Osteoblast (primary cell): ENCODE measurements at regions not wholly inside any gene's neighbourhood (a gene's known extent, or its start where the extent isn't known, plus 50 kb on each side); places are given as distances from the start of the nearest gene placed in this dataset.
"Not testable (repeated sequence)": the region's sequence is repeated elsewhere in the genome, so short reads cannot be mapped to it uniquely, and the experiment has no call there.

Experiments used
- DNase-seq: peaks from one replicate; pipeline ENCODE4 v3.0.0; 2011; ENCODE audit warnings: low spot score, mixed read lengths; ENCODE audit not compliant: insufficient read length; ENCODE audit errors: missing footprints
- H2AFZ ChIP-seq: 2 replicates; pipeline ENCODE4 v1.6.0; 2011; ENCODE audit warnings: mild to moderate bottlenecking, low read length
- H3K27ac ChIP-seq: 2 replicates; pipeline ENCODE4 v1.5.1; 2011; ENCODE audit warnings: mild to moderate bottlenecking, low read depth, low read length, moderate library complexity
- H3K27me3 ChIP-seq: 2 replicates; pipeline ENCODE4 v1.6.0; 2012; ENCODE audit warnings: mild to moderate bottlenecking, control low read depth, inconsistent platforms, low read length, moderate library complexity; ENCODE audit not compliant: insufficient read depth
- H3K36me3 ChIP-seq: 2 replicates; pipeline ENCODE4 v1.5.1; 2011; ENCODE audit warnings: mild to moderate bottlenecking, low read length, control low read depth, moderate library complexity; ENCODE audit not compliant: insufficient read depth
- H3K4me1 ChIP-seq: 2 replicates; pipeline ENCODE4 v1.5.1; 2011; ENCODE audit warnings: mild to moderate bottlenecking, low read length, control low read depth, moderate library complexity; ENCODE audit not compliant: insufficient read depth
- H3K4me2 ChIP-seq: 2 replicates; pipeline ENCODE4 v1.6.0; 2011; ENCODE audit warnings: mild to moderate bottlenecking, low read length; ENCODE audit not compliant: insufficient read depth
- H3K4me3 ChIP-seq: fragments of 200-600 bp; sonication (generic); 3 replicates; pipeline ENCODE4 v1.5.1; 2012; ENCODE audit warnings: mild to moderate bottlenecking, low read length, inconsistent platforms; ENCODE audit not compliant: insufficient read depth
- H3K79me2 ChIP-seq: 2 replicates; pipeline ENCODE4 v1.6.0; 2012; ENCODE audit warnings: mild to moderate bottlenecking, low read length, control low read depth, inconsistent platforms; ENCODE audit not compliant: insufficient read depth
- H3K9me3 ChIP-seq: 2 replicates; pipeline ENCODE4 v1.5.1; 2011; ENCODE audit warnings: low read depth, low read length, control low read depth
- H4K20me1 ChIP-seq: 2 replicates; pipeline ENCODE4 v1.6.0; 2012; ENCODE audit warnings: mild to moderate bottlenecking, low read length, control low read depth; ENCODE audit not compliant: insufficient read depth
- CTCF ChIP-seq: IDR thresholded peaks from 2 replicates; pipeline ENCODE4 v1.5.1; 2011; ENCODE audit warnings: mild to moderate bottlenecking, low read depth, low read length, moderate library complexity; ENCODE audit errors: extremely low read depth

- no peak overlapping the region for H3K27ac ChIP-seq
- H3K4me1 ChIP-seq, result no peaks in the 10 kb centered on the region
- no peaks in the 10 kb centered on the region for H3K79me2 ChIP-seq
- no peak for TF ChIP-seq CTCF
- H3K4me2 ChIP-seq, result no peak overlapping the region
- no peak for DNase-seq
- no peaks in the 10 kb centered on the region for H3K36me3 ChIP-seq
- no peaks in the 10 kb centered on the region for H4K20me1 ChIP-seq
- H3K9me3 ChIP-seq, result no peaks in the 10 kb centered on the region
- H3K4me3 ChIP-seq, result no peak overlapping the region
- H2AFZ ChIP-seq, result no peak overlapping the region
- H3K27me3 ChIP-seq, result no peaks in the 10 kb centered on the region
These were observed 452.7 kb upstream of the ADGRB3 start for GRCh38 chr6:68182386-68182785.

GRCh38 chr6:68181027-68181426, 454.1 kb upstream of the ADGRB3 start:
- H3K9me3 ChIP-seq, H3K27me3 ChIP-seq, H3K4me3 ChIP-seq, H4K20me1 ChIP-seq, H2AFZ ChIP-seq, H3K36me3 ChIP-seq, H3K4me2 ChIP-seq, H3K27ac ChIP-seq, H3K79me2 ChIP-seq, DNase-seq, H3K4me1 ChIP-seq: not testable (repeated sequence)

- Histone ChIP-seq H3K79me2 (no peaks in the 10 kb centered on the region), H3K9me3 (no peaks in the 10 kb centered on the region), H3K4me2 (no peak overlapping the region), H4K20me1 (no peaks in the 10 kb centered on the region), H3K27ac (no peak overlapping the region), H3K36me3 (no peaks in the 10 kb centered on the region), H2AFZ (no peak overlapping the region), H3K27me3 (no peaks in the 10 kb centered on the region), H3K4me1 (no peaks in the 10 kb centered on the region), H3K4me3 (no peak overlapping the region)
- no peak for TF ChIP-seq CTCF
- no peak for DNase-seq
These were observed 461.5 kb upstream of the ADGRB3 start for GRCh38 chr6:68173616-68174015.

GRCh38 chr6:68169922-68170321, 465.2 kb upstream of the ADGRB3 start:
- no peaks in the 10 kb centered on the region for H4K20me1 ChIP-seq
- no peak for TF ChIP-seq CTCF
- H3K79me2 ChIP-seq, result no peaks in the 10 kb centered on the region
- no peaks in the 10 kb centered on the region for H3K36me3 ChIP-seq
- H3K4me3 ChIP-seq, result no peak overlapping the region
- no peaks in the 10 kb centered on the region for H3K4me1 ChIP-seq
- H3K27ac ChIP-seq, result no peak overlapping the region
- H3K9me3 ChIP-seq, result no peaks in the 10 kb centered on the region
- H3K27me3 ChIP-seq, result no peaks in the 10 kb centered on the region
- H2AFZ ChIP-seq, result no peak overlapping the region
- DNase-seq, result no peak
- H3K4me2 ChIP-seq, result no peak overlapping the region

GRCh38 chr6:68167604-68168003, 467.5 kb upstream of the ADGRB3 start:
- H2AFZ ChIP-seq, result no peak overlapping the region

GRCh38 chr6:68160812-68161211, 474.3 kb upstream of the ADGRB3 start:
- not testable (repeated sequence) for H3K4me1 ChIP-seq, H3K79me2 ChIP-seq, H2AFZ ChIP-seq, H3K27ac ChIP-seq, H3K9me3 ChIP-seq, H3K27me3 ChIP-seq, H4K20me1 ChIP-seq, H3K36me3 ChIP-seq, DNase-seq, H3K4me3 ChIP-seq, H3K4me2 ChIP-seq

More at GRCh38 chr6:68167604-68168003, 467.5 kb upstream of the ADGRB3 start:
- H3K36me3 ChIP-seq, result no peaks in the 10 kb centered on the region
- no peaks in the 10 kb centered on the region for H4K20me1 ChIP-seq
- H3K4me2 ChIP-seq, result no peak overlapping the region
- DNase-seq, result no peak
- no peaks in the 10 kb centered on the region for H3K79me2 ChIP-seq
- no peak for TF ChIP-seq CTCF
- no peak overlapping the region for H3K4me3 ChIP-seq
- no peaks in the 10 kb centered on the region for H3K27me3 ChIP-seq
- no peaks in the 10 kb centered on the region for H3K4me1 ChIP-seq
- no peaks in the 10 kb centered on the region for H3K9me3 ChIP-seq
- no peak overlapping the region for H3K27ac ChIP-seq
